NCI-H82 (cell line): ENCODE measurements at regions not wholly inside any gene's neighbourhood (a gene's known extent, or its start where the extent isn't known, plus 50 kb on each side); places are given as distances from the start of the nearest gene placed in this dataset.
"Not testable (repeated sequence)": the region's sequence is repeated elsewhere in the genome, so short reads cannot be mapped to it uniquely, and the experiment has no call there.

Source experiments
- DNase-seq: peaks from one replicate; lab custom pipeline; 2025; lab: John Stamatoyannopoulos, UW

GRCh38 chr9:117649126-117649525 lies 55.1 kb upstream of the TLR4 start:
- no peak for DNase-seq

GRCh38 chr9:117644932-117645636 lies 59.1 kb upstream of the TLR4 start:
- no peak for DNase-seq

- DNase-seq, result peak; percentile 84
Observed at GRCh38 chr9:117644133-117644931, 59.9 kb upstream of the TLR4 start.

- DNase-seq, result no peak
Observed at GRCh38 chr9:117643288-117643654, 60.9 kb upstream of the TLR4 start.

GRCh38 chr9:117642571-117643287 lies 61.5 kb upstream of the TLR4 start:
- DNase-seq, result not testable (repeated sequence)

GRCh38 chr9:117636681-117637080 lies 67.5 kb upstream of the TLR4 start:
- DNase-seq, result no peak

- DNase-seq, result no peak
Observed at GRCh38 chr9:117625154-117625553, 79.0 kb upstream of the TLR4 start.

- DNase-seq, result no peak
Observed at GRCh38 chr9:117624106-117624505, 80.1 kb upstream of the TLR4 start.

- DNase-seq, result peak; percentile 17
Observed at GRCh38 chr9:117622347-117622746, 81.9 kb upstream of the TLR4 start.

- DNase-seq, result peak; percentile 95
Observed at GRCh38 chr9:117616431-117616831, 87.8 kb upstream of the TLR4 start.

- no peak for DNase-seq
Observed at GRCh38 chr9:117612317-117612716, 91.9 kb upstream of the TLR4 start.

- no peak for DNase-seq
Observed at GRCh38 chr9:117597977-117598376, 106.2 kb upstream of the TLR4 start.

GRCh38 chr9:117596678-117597077 lies 107.5 kb upstream of the TLR4 start:
- DNase-seq, result no peak

- DNase-seq, result no peak
Observed at GRCh38 chr9:117595650-117596049, 108.6 kb upstream of the TLR4 start.

GRCh38 chr9:117587263-117587662 lies 116.9 kb upstream of the TLR4 start:
- no peak for DNase-seq

- peak; percentile 78 for DNase-seq
Observed at GRCh38 chr9:117574099-117574498, 130.1 kb upstream of the TLR4 start.

- DNase-seq, result no peak
Observed at GRCh38 chr9:117564839-117565238, 139.4 kb upstream of the TLR4 start.

GRCh38 chr9:117561761-117562160 lies 142.4 kb upstream of the TLR4 start:
- no peak for DNase-seq

GRCh38 chr9:117555964-117556629 lies 141.2 kb upstream of the ASTN2 start:
- DNase-seq, result peak; percentile 84

GRCh38 chr9:117552811-117553210 lies 138.0 kb upstream of the ASTN2 start:
- DNase-seq, result no peak

- no peak for DNase-seq
Observed at GRCh38 chr9:117551171-117551570, 136.3 kb upstream of the ASTN2 start.

GRCh38 chr9:117549444-117549843 lies 134.6 kb upstream of the ASTN2 start:
- peak; percentile 91 for DNase-seq
